Right ventricle myocardium inferior (tissue), 1 donor: ENCODE measurements at regions not wholly inside any gene's neighbourhood (a gene's known extent, or its start where the extent isn't known, plus 50 kb on each side); places are given as distances from the start of the nearest gene placed in this dataset.
"Not testable (repeated sequence)": the region's sequence is repeated elsewhere in the genome, so short reads cannot be mapped to it uniquely, and the experiment has no call there.

Experiments used
- ATAC-seq: fragments of 200-7000 bp; cut with Tn5 transposase; one replicate; pipeline ENCODE4 v1.9.1; 2020; ENCODE audit warnings: mild to moderate bottlenecking, moderate library complexity
- DNase-seq: peaks from one replicate; pipeline ENCODE4 v3.0.0; 2021; ENCODE audit errors: missing footprints
- intact Hi-C: fragments of 100-400 bp; cut with DNase I; formaldehyde crosslinking; loops from one replicate; pipeline ENCODE4 v1.11.0; 2022
- donor health status: DM: no; HTN: yes; CAD: no; lungs with severe emphysema.

DNA sequence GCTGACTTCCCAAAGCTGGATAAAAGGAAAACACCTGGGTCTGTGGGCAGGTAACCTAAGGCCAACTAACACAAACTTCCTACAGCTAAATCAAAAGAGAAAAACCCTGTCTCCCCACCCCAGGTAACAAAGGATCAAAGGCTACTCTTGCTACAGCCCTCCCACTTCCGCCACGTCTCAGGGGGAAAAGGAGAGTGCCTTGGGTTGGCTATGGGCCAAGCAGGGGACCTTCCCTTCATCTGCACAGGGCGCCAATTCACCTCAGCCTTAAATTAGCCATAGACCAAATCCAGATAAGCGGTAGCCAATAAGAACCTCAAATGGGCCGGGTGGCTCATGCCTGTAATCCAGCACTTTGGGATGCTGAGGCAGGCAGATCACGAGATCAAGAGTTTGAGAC, 69.1 kb upstream of the LANCL2 start:
- DNase-seq, result no peak
- ATAC-seq, result no peak
- intact Hi-C loops, result no loop called here

- DNase-seq (no peak), ATAC-seq (no peak)
- intact Hi-C loops, result no loop called here
These were observed 65.7 kb upstream of the LANCL2 start for GRCh38 chr7:55299273-55299967.

GRCh38 chr7:55303220-55303619, 61.9 kb upstream of the LANCL2 start:
- DNase-seq (no peak), ATAC-seq (no peak)
- intact Hi-C loops, result no loop called here

DNA sequence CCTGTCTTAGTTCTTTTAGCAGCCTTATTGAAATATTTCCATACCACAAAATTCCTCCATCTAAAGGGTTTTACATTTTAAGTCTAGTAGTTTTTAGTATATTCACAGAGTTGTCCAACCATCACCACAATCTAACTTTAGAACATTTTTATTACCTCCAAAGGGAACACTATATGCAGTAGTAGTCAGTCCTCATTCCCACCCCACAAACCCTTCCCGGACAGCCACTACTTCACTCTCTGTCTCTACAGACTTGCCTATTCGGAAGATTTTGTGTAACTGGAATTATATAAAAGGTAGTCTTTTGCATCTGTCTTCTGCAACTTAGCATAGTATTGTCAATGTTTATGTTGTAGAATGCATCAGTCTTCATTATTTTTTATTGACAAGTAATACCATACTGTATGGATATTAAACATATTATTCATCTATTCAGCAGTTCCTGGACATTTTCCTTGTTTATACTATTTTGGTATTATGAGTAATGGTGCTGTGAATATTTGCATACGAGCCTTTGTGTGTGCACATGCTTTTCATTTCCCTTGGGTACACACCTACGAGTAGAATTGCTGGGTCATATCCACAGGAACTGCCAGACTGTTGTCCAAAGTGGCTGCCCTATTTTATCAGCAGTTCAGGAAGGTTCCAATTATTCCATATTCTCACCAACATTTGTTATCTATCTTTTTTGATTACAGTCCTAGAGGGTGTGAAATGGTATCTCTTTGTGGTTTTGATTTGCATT, 60.9 kb upstream of the LANCL2 start:
- no peak for DNase-seq
- no peak for ATAC-seq
- intact Hi-C loops, result no loop called here

GRCh38 chr7:55305135-55305534, 60.0 kb upstream of the LANCL2 start:
- no peak for DNase-seq
- intact Hi-C loops, result no loop called here
- no peak for ATAC-seq

GRCh38 chr7:55306331-55306730, 58.8 kb upstream of the LANCL2 start:
- intact Hi-C loops, result no loop called here
- no peak for DNase-seq
- no peak for ATAC-seq

- no peak for ATAC-seq
- no peak for DNase-seq
- intact Hi-C loops, result no loop called here
These were observed 57.8 kb upstream of the LANCL2 start for GRCh38 chr7:55307123-55307916.

- peak; percentile 83 for ATAC-seq
- intact Hi-C loops, result no loop called here
- DNase-seq, result no peak
These were observed 56.8 kb upstream of the LANCL2 start for GRCh38 chr7:55308186-55308929.

DNA sequence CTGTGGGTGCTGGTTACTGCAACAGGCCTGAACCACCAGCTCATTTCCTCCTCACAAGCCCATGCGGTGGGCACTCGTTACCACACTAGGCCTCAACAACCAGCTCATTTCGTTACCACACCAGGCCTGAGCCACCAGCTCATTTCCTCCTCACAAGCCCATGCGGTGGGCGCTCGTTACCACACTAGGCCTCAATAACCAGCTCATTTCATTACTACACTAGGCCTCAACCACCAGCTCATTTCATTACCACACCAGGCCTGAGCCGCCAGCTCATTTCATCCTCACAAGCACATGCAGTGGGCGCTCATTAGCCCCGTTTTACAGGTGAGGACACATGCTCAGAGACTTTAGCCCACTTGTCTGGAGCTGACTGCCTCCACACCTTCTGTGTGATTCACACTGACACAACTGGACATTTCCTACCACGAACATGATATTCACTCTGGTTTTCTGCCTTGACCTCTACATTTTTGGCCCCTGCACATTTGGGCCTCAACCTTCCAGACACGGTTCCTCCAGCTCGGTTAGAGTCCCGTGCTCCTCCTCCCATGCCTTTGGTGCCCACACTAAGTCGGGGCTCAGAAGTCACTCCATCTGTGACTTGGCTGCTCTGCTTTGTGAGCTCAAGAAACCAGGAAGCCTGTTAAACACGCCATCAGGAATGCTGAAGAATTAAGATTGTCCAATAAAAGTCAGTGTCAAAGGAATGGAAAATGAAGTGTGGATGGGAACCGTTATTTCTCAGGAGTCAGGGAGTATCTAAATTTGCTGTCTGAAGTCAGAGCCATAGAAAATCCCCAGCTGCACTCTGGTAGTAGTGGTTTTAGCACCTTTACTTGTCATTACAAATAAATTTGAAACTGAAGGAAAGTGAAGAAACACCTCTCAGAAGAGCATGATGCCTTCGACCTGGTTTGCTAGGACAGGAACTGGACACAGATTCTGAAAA, 55.8 kb upstream of the LANCL2 start:
- DNase-seq (no peak), ATAC-seq (no peak)
- intact Hi-C loops, result no loop called here

DNA sequence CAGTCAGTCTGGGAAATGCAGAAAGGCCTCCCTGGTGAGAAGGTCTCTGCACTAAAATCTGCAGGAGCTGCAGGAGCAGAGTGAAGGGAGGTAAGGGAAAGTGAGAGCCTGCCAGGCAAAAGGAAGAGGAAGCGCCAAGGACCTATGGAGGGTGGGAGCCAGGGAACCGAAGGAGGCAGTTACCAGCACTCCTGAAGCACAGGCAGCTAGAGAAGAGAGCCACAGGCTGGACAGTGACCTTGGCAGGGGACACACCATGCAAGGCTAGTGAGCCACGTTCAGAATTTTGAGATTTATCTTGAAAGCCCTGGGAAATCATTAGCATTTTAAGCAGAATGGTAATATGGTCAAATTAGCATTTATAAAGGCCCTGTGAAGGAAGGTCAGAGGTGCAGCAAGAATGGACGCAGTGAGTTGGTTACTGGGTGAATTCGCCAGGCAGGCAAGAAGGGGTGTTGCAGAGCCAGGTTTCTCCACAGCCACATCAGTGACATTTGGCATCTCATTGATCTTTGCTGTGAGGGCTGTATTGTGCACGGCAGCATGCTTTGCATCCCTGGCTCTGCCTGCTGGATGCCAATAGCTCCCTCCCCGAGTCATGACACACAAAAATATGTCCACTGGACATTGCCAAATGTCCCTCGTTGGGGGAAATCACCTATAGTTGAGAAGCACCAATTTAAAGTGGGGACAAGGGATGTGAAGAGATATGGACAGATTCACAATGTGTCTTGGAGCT, 54.7 kb upstream of the LANCL2 start:
- no peak for ATAC-seq
- intact Hi-C loops, result no loop called here
- no peak for DNase-seq

- ATAC-seq, intact Hi-C loops, DNase-seq: not testable (repeated sequence)
These were observed 53.2 kb upstream of the LANCL2 start for GRCh38 chr7:55311892-55312291.

GRCh38 chr7:55313671-55314070, 51.5 kb upstream of the LANCL2 start:
- intact Hi-C loops, ATAC-seq, DNase-seq: not testable (repeated sequence)

- DNase-seq (no peak), ATAC-seq (no peak)
- intact Hi-C loops, result no loop called here
These were observed 50.2 kb upstream of the LANCL2 start for GRCh38 chr7:55314967-55315366.
